ENCODE measurements at regions not wholly inside any gene's neighbourhood (a gene's known extent, or its start where the extent isn't known, plus 50 kb on each side); places are given as distances from the start of the nearest gene placed in this dataset.

DNA sequence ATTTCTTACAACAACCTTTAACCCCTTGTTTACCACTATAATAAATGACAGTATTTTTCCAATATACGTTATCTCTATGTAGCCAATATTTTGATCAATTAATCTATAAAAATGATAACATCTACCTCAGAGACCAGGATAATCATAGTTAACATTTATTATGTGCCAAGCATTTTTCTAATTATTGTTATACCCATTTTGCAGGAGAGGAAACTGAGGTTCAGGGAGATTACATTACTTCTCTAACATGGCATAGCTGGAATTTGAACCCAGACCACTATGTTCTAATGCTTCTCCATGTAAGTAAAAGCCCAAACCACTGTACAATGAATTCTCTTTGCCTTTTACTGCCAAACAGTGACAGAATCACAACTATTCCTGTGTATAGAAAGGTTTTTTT lies 113.4 kb upstream of the PFN2 start:
- no peak for DNase-seq
- H3K23ac ChIP-seq (ENCODE audit: low read length): no peak overlapping the region
- no peak overlapping the region for H2BK120ac ChIP-seq (ENCODE audit: low read depth, low read length)
- H3K27ac ChIP-seq (ENCODE audit: low read depth, low read length): no peak overlapping the region
- H3K36me3 ChIP-seq (ENCODE audit: control insufficient read depth, insufficient read depth, low read length): no peaks in the 10 kb centered on the region
- H3K27me3 ChIP-seq (ENCODE audit: insufficient read depth, low read length, poor library complexity): no peaks in the 10 kb centered on the region
- no peak overlapping the region for H2BK15ac ChIP-seq (replicated peaks; ENCODE audit: low read depth)
- no peak overlapping the region for H3K56ac ChIP-seq (ENCODE audit: low read length)
- no peak overlapping the region for H2BK5ac ChIP-seq (ENCODE audit: low read length)
- H3K18ac ChIP-seq (ENCODE audit: low read length): no peak overlapping the region
- no peaks in the 10 kb centered on the region for H3K4me1 ChIP-seq (ENCODE audit: control insufficient read depth, low read depth, low read length)
- H4K5ac ChIP-seq (ENCODE audit: low read length): no peak overlapping the region
- H3K79me1 ChIP-seq (ENCODE audit: low read length): no peaks in the 10 kb centered on the region
- H2AK5ac ChIP-seq (ENCODE audit: low read length): no peak overlapping the region
- no peaks in the 10 kb centered on the region for H3K79me2 ChIP-seq (ENCODE audit: control insufficient read depth, insufficient read depth, low read length)
- WGBS (ENCODE audit: extremely low coverage, insufficient coverage, low lambda C conversion rate): 100% methylated on average over 1 of the region's 1 CpG
- H3K4me2 ChIP-seq (ENCODE audit: low read length): no peak overlapping the region
- H3K4me3 ChIP-seq (ENCODE audit: low read length): no peak overlapping the region
- H4K8ac ChIP-seq (ENCODE audit: low read depth, low read length): no peak overlapping the region
- H3K4ac ChIP-seq (ENCODE audit: low read depth, low read length): no peak overlapping the region
- no peak overlapping the region for H3K9ac ChIP-seq (ENCODE audit: low read length)

DNA sequence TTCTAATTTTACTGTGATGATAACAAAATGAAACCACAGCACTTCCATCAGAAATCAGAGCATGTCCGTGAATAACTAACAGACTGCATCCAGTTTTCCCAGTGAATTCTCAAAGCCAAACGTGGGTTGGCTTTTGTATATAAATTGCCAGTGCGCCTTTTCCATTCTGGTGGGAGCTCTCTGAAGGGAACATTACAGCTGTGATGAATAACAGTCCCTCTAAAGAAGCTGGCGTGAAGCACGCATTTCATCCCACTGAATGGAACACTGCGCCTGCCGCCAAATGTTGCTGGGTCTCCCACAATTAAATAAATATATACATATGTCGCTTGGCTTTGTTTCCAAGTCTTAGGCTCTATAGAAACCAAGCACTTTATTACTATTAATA lies 113.0 kb upstream of the PFN2 start:
- H2BK120ac ChIP-seq (ENCODE audit: low read depth, low read length): no peak overlapping the region
- no peak overlapping the region for H3K23ac ChIP-seq (ENCODE audit: low read length)
- H3K4me3 ChIP-seq (ENCODE audit: low read length): no peak overlapping the region
- no CpG with 5 or more reads among the region's 8 CpGs for WGBS (ENCODE audit: extremely low coverage, insufficient coverage, low lambda C conversion rate)
- no peak overlapping the region for H3K4ac ChIP-seq (ENCODE audit: low read depth, low read length)
- H3K27ac ChIP-seq (ENCODE audit: low read depth, low read length): no peak overlapping the region
- no peaks in the 10 kb centered on the region for H3K4me1 ChIP-seq (ENCODE audit: control insufficient read depth, low read depth, low read length)
- H4K5ac ChIP-seq (ENCODE audit: low read length): no peak overlapping the region
- H3K9ac ChIP-seq (ENCODE audit: low read length): no peak overlapping the region
- H3K36me3 ChIP-seq (ENCODE audit: control insufficient read depth, insufficient read depth, low read length): no peaks in the 10 kb centered on the region
- H3K79me1 ChIP-seq (ENCODE audit: low read length): no peaks in the 10 kb centered on the region
- H2AK5ac ChIP-seq (ENCODE audit: low read length): no peak overlapping the region
- H3K79me2 ChIP-seq (ENCODE audit: control insufficient read depth, insufficient read depth, low read length): no peaks in the 10 kb centered on the region
- H4K8ac ChIP-seq (ENCODE audit: low read depth, low read length): no peak overlapping the region
- no peak overlapping the region for H2BK5ac ChIP-seq (ENCODE audit: low read length)
- H3K4me2 ChIP-seq (ENCODE audit: low read length): no peak overlapping the region
- no peak for DNase-seq
- no peak overlapping the region for H3K18ac ChIP-seq (ENCODE audit: low read length)
- no peak overlapping the region for H3K56ac ChIP-seq (ENCODE audit: low read length)
- no peaks in the 10 kb centered on the region for H3K27me3 ChIP-seq (ENCODE audit: insufficient read depth, low read length, poor library complexity)
- H2BK15ac ChIP-seq (replicated peaks; ENCODE audit: low read depth): no peak overlapping the region

DNA sequence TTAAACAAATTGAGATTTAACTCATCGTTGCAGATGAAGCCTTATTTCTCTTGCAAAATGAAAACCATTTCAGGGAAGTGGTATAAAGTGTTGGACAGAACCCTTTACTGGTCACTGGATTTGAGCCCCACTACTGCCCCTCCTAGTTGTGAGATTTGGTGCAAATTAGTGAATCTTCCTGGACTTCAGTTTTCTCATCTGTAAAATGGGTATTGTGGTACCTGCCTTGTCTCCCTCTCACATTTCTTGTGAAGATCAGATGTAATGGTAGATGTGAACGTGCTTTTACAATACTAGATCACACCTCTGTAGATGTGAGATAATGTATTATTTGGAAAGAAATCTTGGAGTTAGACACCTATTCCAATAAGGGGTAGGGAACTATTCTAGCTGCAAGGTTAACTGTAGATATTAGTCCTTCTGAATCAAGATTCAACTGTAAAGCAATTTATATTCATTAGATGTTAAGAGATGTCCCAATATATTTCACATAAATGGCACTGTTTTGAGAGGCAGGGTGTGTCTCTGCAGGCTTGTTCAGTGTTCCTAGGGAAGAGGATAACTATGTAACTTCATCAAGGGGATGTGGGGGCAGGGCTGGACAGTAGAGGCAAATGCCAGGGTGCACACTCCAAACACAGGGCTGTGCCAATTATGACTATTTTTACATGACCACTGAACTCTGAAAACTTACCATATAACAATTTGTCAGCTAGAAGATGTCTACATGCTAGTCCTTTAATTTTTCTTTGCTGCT lies 112.4 kb upstream of the PFN2 start:
- Histone ChIP-seq H4K5ac (ENCODE audit: low read length) (no peak overlapping the region), H3K56ac (ENCODE audit: low read length) (no peak overlapping the region), H3K23ac (ENCODE audit: low read length) (no peak overlapping the region), H3K79me2 (ENCODE audit: control insufficient read depth, insufficient read depth, low read length) (no peaks in the 10 kb centered on the region), H3K4me3 (ENCODE audit: low read length) (no peak overlapping the region), H3K18ac (ENCODE audit: low read length) (no peak overlapping the region), H2BK5ac (ENCODE audit: low read length) (no peak overlapping the region), H2BK15ac (replicated peaks; ENCODE audit: low read depth) (no peak overlapping the region), H3K27me3 (ENCODE audit: insufficient read depth, low read length, poor library complexity) (no peaks in the 10 kb centered on the region), H4K8ac (ENCODE audit: low read depth, low read length) (no peak overlapping the region), H2AK5ac (ENCODE audit: low read length) (no peak overlapping the region), H3K4me2 (ENCODE audit: low read length) (no peak overlapping the region), H3K9ac (ENCODE audit: low read length) (no peak overlapping the region), H3K4ac (ENCODE audit: low read depth, low read length) (no peak overlapping the region), H3K79me1 (ENCODE audit: low read length) (no peaks in the 10 kb centered on the region), H3K27ac (ENCODE audit: low read depth, low read length) (no peak overlapping the region), H3K4me1 (ENCODE audit: control insufficient read depth, low read depth, low read length) (no peaks in the 10 kb centered on the region), H3K36me3 (ENCODE audit: control insufficient read depth, insufficient read depth, low read length) (no peaks in the 10 kb centered on the region), H2BK120ac (ENCODE audit: low read depth, low read length) (no peak overlapping the region)
- WGBS (ENCODE audit: extremely low coverage, insufficient coverage, low lambda C conversion rate): no CpG with 5 or more reads among the region's 2 CpGs
- no peak for DNase-seq

- H3K4ac ChIP-seq (ENCODE audit: low read depth, low read length): no peak overlapping the region
- WGBS (ENCODE audit: extremely low coverage, insufficient coverage, low lambda C conversion rate): no CpG with 5 or more reads among the region's 4 CpGs
- H3K4me1 ChIP-seq (ENCODE audit: control insufficient read depth, low read depth, low read length): no peaks in the 10 kb centered on the region
- no peak overlapping the region for H2BK15ac ChIP-seq (replicated peaks; ENCODE audit: low read depth)
- H4K8ac ChIP-seq (ENCODE audit: low read depth, low read length): no peak overlapping the region
- H3K56ac ChIP-seq (ENCODE audit: low read length): no peak overlapping the region
- no peaks in the 10 kb centered on the region for H3K27me3 ChIP-seq (ENCODE audit: insufficient read depth, low read length, poor library complexity)
- no peaks in the 10 kb centered on the region for H3K79me1 ChIP-seq (ENCODE audit: low read length)
- no peaks in the 10 kb centered on the region for H3K36me3 ChIP-seq (ENCODE audit: control insufficient read depth, insufficient read depth, low read length)
- H2BK5ac ChIP-seq (ENCODE audit: low read length): no peak overlapping the region
- H3K4me3 ChIP-seq (ENCODE audit: low read length): no peak overlapping the region
- H3K79me2 ChIP-seq (ENCODE audit: control insufficient read depth, insufficient read depth, low read length): no peaks in the 10 kb centered on the region
- H3K27ac ChIP-seq (ENCODE audit: low read depth, low read length): no peak overlapping the region
- no peak overlapping the region for H3K18ac ChIP-seq (ENCODE audit: low read length)
- H3K23ac ChIP-seq (ENCODE audit: low read length): no peak overlapping the region
- no peak overlapping the region for H4K5ac ChIP-seq (ENCODE audit: low read length)
- no peak overlapping the region for H2BK120ac ChIP-seq (ENCODE audit: low read depth, low read length)
- H2AK5ac ChIP-seq (ENCODE audit: low read length): no peak overlapping the region
- H3K4me2 ChIP-seq (ENCODE audit: low read length): no peak overlapping the region
- no peak overlapping the region for H3K9ac ChIP-seq (ENCODE audit: low read length)
- no peak for DNase-seq
These were observed 110.4 kb upstream of the PFN2 start for GRCh38 chr3:150081084-150081483.

- Histone ChIP-seq H3K4me1 (ENCODE audit: control insufficient read depth, low read depth, low read length) (no peaks in the 10 kb centered on the region), H3K4me3 (ENCODE audit: low read length) (no peak overlapping the region), H4K5ac (ENCODE audit: low read length) (no peak overlapping the region), H3K36me3 (ENCODE audit: control insufficient read depth, insufficient read depth, low read length) (no peaks in the 10 kb centered on the region), H2BK15ac (replicated peaks; ENCODE audit: low read depth) (no peak overlapping the region), H3K79me2 (ENCODE audit: control insufficient read depth, insufficient read depth, low read length) (no peaks in the 10 kb centered on the region), H2AK5ac (ENCODE audit: low read length) (no peak overlapping the region), H3K9ac (ENCODE audit: low read length) (no peak overlapping the region), H2BK120ac (ENCODE audit: low read depth, low read length) (no peak overlapping the region), H3K79me1 (ENCODE audit: low read length) (no peaks in the 10 kb centered on the region), H3K4ac (ENCODE audit: low read depth, low read length) (no peak overlapping the region), H3K23ac (ENCODE audit: low read length) (no peak overlapping the region), H3K27me3 (ENCODE audit: insufficient read depth, low read length, poor library complexity) (no peaks in the 10 kb centered on the region), H4K8ac (ENCODE audit: low read depth, low read length) (no peak overlapping the region), H2BK5ac (ENCODE audit: low read length) (no peak overlapping the region), H3K4me2 (ENCODE audit: low read length) (no peak overlapping the region), H3K18ac (ENCODE audit: low read length) (no peak overlapping the region), H3K27ac (ENCODE audit: low read depth, low read length) (no peak overlapping the region), H3K56ac (ENCODE audit: low read length) (no peak overlapping the region)
- no peak for DNase-seq
- WGBS (ENCODE audit: extremely low coverage, insufficient coverage, low lambda C conversion rate): no CpG with 5 or more reads among the region's 4 CpGs
These were observed 109.5 kb upstream of the PFN2 start for GRCh38 chr3:150080058-150080730.

Data from mesendoderm (in vitro differentiated cells).